ENCODE measurements at regions not wholly inside any gene's neighbourhood (a gene's known extent, or its start where the extent isn't known, plus 50 kb on each side); places are given as distances from the start of the nearest gene placed in this dataset.

- Mint-ChIP-seq H3K4me3 (ENCODE audit: unreplicated experiment) (peak overlapping the region; percentile 67), H3K27ac (ENCODE audit: unreplicated experiment) (peak overlapping the region; percentile 8), H3K9me3 (ENCODE audit: unreplicated experiment) (peaks cover 8% of the 10 kb centered on the region), H3K4me1 (ENCODE audit: low read depth, unreplicated experiment) (peaks cover 2% of the 10 kb centered on the region), H3K27me3 (ENCODE audit: unreplicated experiment) (peaks cover 4% of the 10 kb centered on the region), H3K36me3 (ENCODE audit: unreplicated experiment) (no peaks in the 10 kb centered on the region)
- no peak for TF ChIP-seq CTCF (IDR thresholded peaks at IDR 0.05; ENCODE audit: partially characterized antibody, unreplicated experiment)
- no peak for DNase-seq
Observed at GRCh38 chr14:104246401-104247335, 108.3 kb downstream of the KIF26A start.

GRCh38 chr14:104247336-104248202 lies 109.2 kb downstream of the KIF26A start:
- no peak for TF ChIP-seq CTCF (IDR thresholded peaks at IDR 0.05; ENCODE audit: partially characterized antibody, unreplicated experiment)
- Mint-ChIP-seq H3K27ac (ENCODE audit: unreplicated experiment) (no peak overlapping the region), H3K4me3 (ENCODE audit: unreplicated experiment) (peak overlapping the region; percentile 67), H3K27me3 (ENCODE audit: unreplicated experiment) (peaks cover 4% of the 10 kb centered on the region), H3K4me1 (ENCODE audit: low read depth, unreplicated experiment) (peaks cover 2% of the 10 kb centered on the region), H3K36me3 (ENCODE audit: unreplicated experiment) (no peaks in the 10 kb centered on the region), H3K9me3 (ENCODE audit: unreplicated experiment) (peaks cover 8% of the 10 kb centered on the region)
- no peak for DNase-seq

GRCh38 chr14:104248203-104249055 lies 110.0 kb downstream of the KIF26A start:
- H3K9me3 Mint-ChIP-seq (ENCODE audit: unreplicated experiment): peaks cover 8% of the 10 kb centered on the region
- no peak for TF ChIP-seq CTCF (IDR thresholded peaks at IDR 0.05; ENCODE audit: partially characterized antibody, unreplicated experiment)
- no peak overlapping the region for H3K27ac Mint-ChIP-seq (ENCODE audit: unreplicated experiment)
- no peaks in the 10 kb centered on the region for H3K36me3 Mint-ChIP-seq (ENCODE audit: unreplicated experiment)
- H3K27me3 Mint-ChIP-seq (ENCODE audit: unreplicated experiment): peaks cover 4% of the 10 kb centered on the region
- no peak overlapping the region for H3K4me3 Mint-ChIP-seq (ENCODE audit: unreplicated experiment)
- no peak for DNase-seq
- peaks cover 2% of the 10 kb centered on the region for H3K4me1 Mint-ChIP-seq (ENCODE audit: low read depth, unreplicated experiment)

- no peak for TF ChIP-seq CTCF (IDR thresholded peaks at IDR 0.05; ENCODE audit: partially characterized antibody, unreplicated experiment)
- H3K27me3 Mint-ChIP-seq (ENCODE audit: unreplicated experiment): peaks cover 4% of the 10 kb centered on the region
- DNase-seq: no peak
- H3K4me3 Mint-ChIP-seq (ENCODE audit: unreplicated experiment): no peak overlapping the region
- peaks cover 2% of the 10 kb centered on the region for H3K4me1 Mint-ChIP-seq (ENCODE audit: low read depth, unreplicated experiment)
- no peak overlapping the region for H3K27ac Mint-ChIP-seq (ENCODE audit: unreplicated experiment)
- H3K9me3 Mint-ChIP-seq (ENCODE audit: unreplicated experiment): peaks cover 9% of the 10 kb centered on the region
- H3K36me3 Mint-ChIP-seq (ENCODE audit: unreplicated experiment): no peaks in the 10 kb centered on the region
Observed at GRCh38 chr14:104249089-104249488, 110.7 kb downstream of the KIF26A start.

All from glutamatergic neuron (in vitro differentiated cells).